Fibroblast of skin of right quadriceps (primary cell): ENCODE measurements at regions not wholly inside any gene's neighbourhood (a gene's known extent, or its start where the extent isn't known, plus 50 kb on each side); places are given as distances from the start of the nearest gene placed in this dataset.
"Not testable (repeated sequence)": the region's sequence is repeated elsewhere in the genome, so short reads cannot be mapped to it uniquely, and the experiment has no call there.

Experiments used
- DNase-seq: peaks from one replicate; pipeline ENCODE4 v3.0.0-alpha.2; 2013

- DNase-seq, result not testable (repeated sequence)
These were observed 283.7 kb downstream of the KCNJ2 start for GRCh38 chr17:70453075-70453474.

GRCh38 chr17:70454377-70454776 lies 285.0 kb downstream of the KCNJ2 start:
- DNase-seq, result no peak

- DNase-seq, result no peak
These were observed 285.6 kb downstream of the KCNJ2 start for GRCh38 chr17:70454908-70455307.

- no peak for DNase-seq
These were observed 295.7 kb downstream of the KCNJ2 start for GRCh38 chr17:70464995-70465394.

- DNase-seq, result no peak
These were observed 299.3 kb downstream of the KCNJ2 start for GRCh38 chr17:70468661-70469060.

GRCh38 chr17:70473049-70473448 lies 303.7 kb downstream of the KCNJ2 start:
- no peak for DNase-seq

- DNase-seq, result no peak
These were observed 307.0 kb downstream of the KCNJ2 start for GRCh38 chr17:70476368-70476767.

- no peak for DNase-seq
These were observed 309.6 kb downstream of the KCNJ2 start for GRCh38 chr17:70478902-70479301.

GRCh38 chr17:70479779-70480178 lies 310.4 kb downstream of the KCNJ2 start:
- DNase-seq, result no peak

- DNase-seq, result no peak
These were observed 314.3 kb downstream of the KCNJ2 start for GRCh38 chr17:70483624-70484023.

GRCh38 chr17:70484050-70484449 lies 314.7 kb downstream of the KCNJ2 start:
- no peak for DNase-seq

GRCh38 chr17:70484496-70484895 lies 315.2 kb downstream of the KCNJ2 start:
- DNase-seq, result no peak

GRCh38 chr17:70492368-70492767 lies 323.0 kb downstream of the KCNJ2 start:
- no peak for DNase-seq

- no peak for DNase-seq
These were observed 324.0 kb downstream of the KCNJ2 start for GRCh38 chr17:70493277-70493874.

- DNase-seq, result no peak
These were observed 329.3 kb downstream of the KCNJ2 start for GRCh38 chr17:70498631-70499030.

- no peak for DNase-seq
These were observed 329.9 kb downstream of the KCNJ2 start for GRCh38 chr17:70499067-70499786.

- no peak for DNase-seq
These were observed 334.1 kb downstream of the KCNJ2 start for GRCh38 chr17:70503449-70503848.

- DNase-seq, result no peak
These were observed 341.0 kb downstream of the KCNJ2 start for GRCh38 chr17:70510288-70510687.

- DNase-seq, result no peak
These were observed 348.5 kb downstream of the KCNJ2 start for GRCh38 chr17:70517816-70518215.

GRCh38 chr17:70519300-70519699 lies 350.0 kb downstream of the KCNJ2 start:
- no peak for DNase-seq

- DNase-seq, result no peak
These were observed 351.1 kb downstream of the KCNJ2 start for GRCh38 chr17:70520447-70520846.

GRCh38 chr17:70520956-70521355 lies 351.6 kb downstream of the KCNJ2 start:
- no peak for DNase-seq

- DNase-seq, result peak; percentile 8
These were observed 352.5 kb downstream of the KCNJ2 start for GRCh38 chr17:70521821-70522256.

GRCh38 chr17:70523426-70523825 lies 354.1 kb downstream of the KCNJ2 start:
- no peak for DNase-seq

- DNase-seq, result not testable (repeated sequence)
These were observed 355.7 kb downstream of the KCNJ2 start for GRCh38 chr17:70525035-70525434.
